ENCODE measurements at regions not wholly inside any gene's neighbourhood (a gene's known extent, or its start where the extent isn't known, plus 50 kb on each side); places are given as distances from the start of the nearest gene placed in this dataset.

DNA sequence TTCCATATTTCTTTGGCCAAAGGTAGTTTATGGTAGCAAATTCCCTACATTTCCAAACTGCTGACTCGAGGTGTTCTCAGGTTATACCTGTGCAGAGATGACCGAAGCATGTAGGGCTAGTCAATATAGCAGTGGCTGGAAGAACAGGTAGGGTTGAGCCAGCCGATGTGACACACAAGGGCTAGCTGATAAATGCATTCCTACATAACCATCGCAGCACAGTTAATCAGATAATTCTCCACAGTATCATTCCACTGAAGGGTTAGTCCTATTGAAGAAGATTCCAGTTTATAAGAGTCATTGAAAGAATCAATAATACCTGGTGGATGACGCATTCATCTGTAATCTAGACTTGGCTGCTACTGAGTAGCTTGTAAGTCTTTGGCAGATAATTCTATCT is 220.0 kb downstream of the KIF20B start:
- TF ChIP-seq CTCF (IDR thresholded peaks at IDR 0.05; ENCODE audit: borderline replicate concordance, insufficient read depth, low read depth, low read length), result no peak
- H3K4me3 ChIP-seq (ENCODE audit: low read depth, low read length), result no peak overlapping the region

DNA sequence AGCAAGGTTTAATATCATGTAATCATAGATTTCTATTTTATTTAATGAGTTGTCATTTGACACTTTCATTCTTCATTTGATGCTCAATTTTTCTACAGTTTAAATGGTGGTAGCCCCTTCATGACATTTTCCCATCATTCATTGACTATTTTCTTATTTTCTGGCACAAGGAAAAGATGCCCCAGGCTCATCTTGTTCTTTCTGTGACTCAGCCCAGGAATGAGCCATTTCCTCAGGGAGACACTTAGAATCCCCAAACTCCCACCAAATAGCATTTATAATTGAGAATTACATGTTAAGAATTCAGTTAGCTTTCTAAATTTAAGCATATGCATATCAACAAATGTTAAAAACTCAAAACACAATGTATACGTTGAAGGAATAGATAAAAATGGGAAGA is 222.3 kb downstream of the KIF20B start:
- no peak overlapping the region for H3K4me3 ChIP-seq (ENCODE audit: low read depth, low read length)

GRCh38 chr10:89924261-89924660 is 222.9 kb downstream of the KIF20B start:
- TF ChIP-seq CTCF (IDR thresholded peaks at IDR 0.05; ENCODE audit: borderline replicate concordance, insufficient read depth, low read depth, low read length), result no peak

More for the DNA sequence above, 222.3 kb downstream of the KIF20B start:
- no peak for TF ChIP-seq CTCF (IDR thresholded peaks at IDR 0.05; ENCODE audit: borderline replicate concordance, insufficient read depth, low read depth, low read length)

DNA sequence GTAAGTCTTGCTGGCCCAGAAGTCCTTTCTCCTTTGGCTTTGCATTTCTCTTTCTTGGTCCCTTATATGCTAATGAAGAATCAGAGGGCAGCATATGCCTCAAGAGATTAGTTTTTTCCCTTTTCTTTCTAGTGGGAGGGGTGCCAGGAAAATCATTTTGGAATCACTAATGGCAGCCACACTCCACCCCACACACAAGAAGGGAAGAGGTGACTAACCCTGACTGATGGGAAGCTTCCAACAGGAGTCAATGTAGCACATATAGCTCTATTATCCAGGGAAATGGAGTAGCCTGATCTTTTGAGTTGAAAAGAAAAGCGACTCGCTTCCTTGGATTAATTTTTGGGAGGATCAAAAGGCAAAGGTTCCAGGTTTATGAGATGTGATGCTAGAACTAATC is 225.3 kb downstream of the KIF20B start:
- no peak overlapping the region for H3K4me3 ChIP-seq (ENCODE audit: low read depth, low read length)
- TF ChIP-seq CTCF (IDR thresholded peaks at IDR 0.05; ENCODE audit: borderline replicate concordance, insufficient read depth, low read depth, low read length), result no peak

More at GRCh38 chr10:89924261-89924660, 222.9 kb downstream of the KIF20B start:
- H3K4me3 ChIP-seq (ENCODE audit: low read depth, low read length), result no peak overlapping the region

DNA sequence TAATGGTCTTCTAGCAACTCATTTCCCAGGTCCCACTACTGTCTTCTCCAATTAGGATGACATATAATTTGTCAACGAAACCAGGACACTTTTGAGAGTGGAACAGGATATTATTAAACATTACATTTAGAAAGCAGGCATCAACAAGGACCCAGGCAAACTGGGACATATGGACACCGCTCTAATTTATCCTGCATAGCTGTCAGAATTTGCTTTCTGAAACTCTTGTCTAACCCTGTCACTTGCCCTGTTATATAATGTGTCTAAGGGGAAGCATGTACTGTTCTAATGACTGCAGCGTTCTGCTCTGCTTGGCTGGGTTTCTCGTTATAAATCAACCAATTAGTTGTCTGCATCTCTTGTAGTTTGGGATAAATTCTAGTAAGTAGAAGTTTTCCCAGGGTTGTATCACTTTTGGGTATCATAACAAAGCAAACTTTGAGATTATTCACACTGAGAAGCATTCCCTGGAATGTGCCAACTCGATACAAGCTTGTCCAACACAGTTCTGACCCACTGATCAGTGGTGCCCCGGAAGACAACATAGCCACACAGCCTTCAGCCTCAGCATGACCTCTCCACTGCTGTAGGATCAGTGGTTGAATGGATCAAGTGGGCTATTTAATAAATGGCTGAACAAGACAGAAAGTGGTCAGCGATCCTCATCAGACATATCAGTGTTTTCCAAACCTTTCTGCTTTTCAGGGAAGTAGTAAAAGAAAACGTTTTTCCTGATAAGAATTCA is 228.1 kb downstream of the KIF20B start:
- H3K4me3 ChIP-seq (ENCODE audit: low read depth, low read length), result no peak overlapping the region
- TF ChIP-seq CTCF (IDR thresholded peaks at IDR 0.05; ENCODE audit: borderline replicate concordance, insufficient read depth, low read depth, low read length), result no peak

DNA sequence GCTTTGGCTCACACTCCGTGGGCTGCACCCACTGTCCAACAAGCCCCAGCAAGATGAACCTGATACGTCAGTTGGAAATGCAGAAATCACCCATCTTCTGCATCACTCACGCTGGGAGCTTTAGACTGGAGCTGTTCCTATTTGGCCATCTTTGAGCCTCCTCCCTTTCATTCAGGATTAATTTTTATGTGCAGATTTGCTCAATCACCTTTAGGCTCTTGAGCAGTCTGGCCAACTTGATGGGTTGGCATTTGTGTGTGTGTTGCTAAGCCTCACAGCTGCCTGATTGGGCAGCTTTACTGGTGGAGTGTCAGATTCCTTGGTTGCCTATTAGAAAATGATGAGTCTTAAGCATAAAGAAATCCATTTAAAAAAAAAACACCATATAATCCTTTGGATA is 236.1 kb downstream of the KIF20B start:
- no peak overlapping the region for H3K4me3 ChIP-seq (ENCODE audit: low read depth, low read length)
- no peak for TF ChIP-seq CTCF (IDR thresholded peaks at IDR 0.05; ENCODE audit: borderline replicate concordance, insufficient read depth, low read depth, low read length)

DNA sequence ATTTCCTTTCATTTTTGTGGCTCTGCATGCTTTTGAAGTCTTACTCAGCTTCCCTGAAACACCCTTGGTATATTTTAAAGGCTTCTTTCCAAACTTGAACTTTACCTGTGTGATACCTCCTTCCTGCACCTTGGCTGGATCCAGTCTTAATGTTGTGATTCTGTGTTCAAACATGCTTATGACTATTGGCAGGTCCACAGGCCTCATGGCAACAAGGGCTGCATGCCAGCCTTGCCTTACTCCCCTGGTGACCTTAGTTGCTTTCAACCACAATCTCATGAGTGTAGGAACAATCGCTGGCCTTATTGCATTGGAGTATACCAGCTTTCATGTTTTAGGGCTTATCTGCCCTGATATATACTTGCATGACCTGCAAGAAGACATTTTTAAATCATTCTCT is 238.7 kb downstream of the KIF20B start:
- H3K4me3 ChIP-seq (ENCODE audit: low read depth, low read length), result no peak overlapping the region
- TF ChIP-seq CTCF (IDR thresholded peaks at IDR 0.05; ENCODE audit: borderline replicate concordance, insufficient read depth, low read depth, low read length), result no peak
